ENCODE measurements at regions not wholly inside any gene's neighbourhood (a gene's known extent, or its start where the extent isn't known, plus 50 kb on each side); places are given as distances from the start of the nearest gene placed in this dataset.

DNA sequence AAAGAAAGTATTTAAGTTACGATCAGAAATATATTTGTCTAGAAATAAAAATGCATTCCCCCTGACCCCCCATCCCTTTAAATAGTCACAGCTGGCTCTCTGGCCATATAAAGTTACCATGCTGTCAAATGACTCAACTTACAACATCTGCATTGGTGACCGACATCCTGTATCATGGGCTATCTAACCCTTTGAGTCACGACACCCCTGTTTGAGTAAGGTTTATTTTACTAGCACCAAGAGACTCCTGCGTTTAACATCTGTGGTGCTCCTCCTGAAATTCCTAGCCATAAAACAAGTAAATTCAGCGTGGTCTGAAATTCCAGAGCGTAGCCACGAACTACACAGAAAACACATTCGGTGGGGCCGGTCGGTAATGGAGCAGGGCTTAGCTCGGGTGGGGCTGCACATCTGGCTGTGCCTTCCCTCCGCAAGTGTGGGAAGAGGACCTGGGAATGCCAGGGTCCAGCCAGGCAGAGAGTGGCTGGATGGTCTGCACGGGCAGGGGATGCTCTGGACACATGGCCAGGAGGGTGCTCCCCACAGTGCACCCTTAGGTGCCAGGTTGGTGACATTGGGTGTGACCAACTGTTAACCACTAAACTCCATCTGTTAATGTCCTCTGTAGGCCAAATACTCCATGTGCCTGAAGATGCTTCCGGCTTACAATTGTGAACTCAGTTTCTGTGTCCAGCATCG, 53.0 kb upstream of the CLDN14 start:
- in situ Hi-C loops (cut with HindIII; ENCODE audit: low sequenced_read_pairs): no loop called here

GRCh38 chr21:36533468-36533848, 53.5 kb upstream of the CLDN14 start:
- in situ Hi-C loops (cut with HindIII; ENCODE audit: low sequenced_read_pairs): no loop called here

- in situ Hi-C loops (cut with HindIII; ENCODE audit: low sequenced_read_pairs): no loop called here
These were observed 54.7 kb upstream of the CLDN14 start for GRCh38 chr21:36534656-36535055.

DNA sequence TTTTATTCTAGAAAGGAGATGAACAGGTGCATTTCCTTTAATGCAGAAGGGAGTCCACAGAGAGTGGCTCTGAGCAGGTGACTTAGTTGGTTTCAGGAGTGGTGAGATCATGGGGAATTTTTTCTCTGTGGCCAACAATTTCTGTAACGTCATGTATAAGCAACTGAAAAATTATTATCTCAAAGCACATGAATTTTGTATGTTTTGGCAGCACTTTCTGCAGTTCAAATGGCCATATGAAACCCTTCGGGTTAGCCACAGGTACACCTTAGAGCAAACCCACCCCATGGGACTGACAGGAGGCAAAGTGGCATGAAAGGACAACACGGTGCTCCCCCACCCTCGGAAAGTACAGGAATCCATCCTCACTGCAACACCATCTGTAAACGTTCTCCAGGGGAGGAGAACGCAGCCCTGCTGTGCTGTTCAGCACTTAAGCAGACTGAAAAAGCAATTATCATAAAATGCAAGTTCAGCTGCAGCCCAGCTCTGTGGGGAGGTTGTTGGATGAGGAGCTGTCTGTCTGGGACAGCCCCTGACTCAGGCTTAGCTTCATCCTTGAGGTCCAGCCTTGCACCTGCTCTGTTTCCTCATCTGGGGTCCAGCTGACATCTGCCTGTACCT, 55.8 kb upstream of the CLDN14 start:
- in situ Hi-C loops (cut with HindIII; ENCODE audit: low sequenced_read_pairs): no loop called here

- in situ Hi-C loops (cut with HindIII; ENCODE audit: low sequenced_read_pairs): no loop called here
These were observed 58.8 kb upstream of the CLDN14 start for GRCh38 chr21:36538761-36539160.

- in situ Hi-C loops (cut with HindIII; ENCODE audit: low sequenced_read_pairs): no loop called here
These were observed 59.7 kb upstream of the CLDN14 start for GRCh38 chr21:36539434-36540150.

- in situ Hi-C loops (cut with HindIII; ENCODE audit: low sequenced_read_pairs): no loop called here
These were observed 60.8 kb upstream of the CLDN14 start for GRCh38 chr21:36540700-36541099.

GRCh38 chr21:36541721-36542139, 61.8 kb upstream of the CLDN14 start:
- in situ Hi-C loops (cut with HindIII; ENCODE audit: low sequenced_read_pairs): no loop called here

- in situ Hi-C loops (cut with HindIII; ENCODE audit: low sequenced_read_pairs): no loop called here
These were observed 62.6 kb upstream of the CLDN14 start for GRCh38 chr21:36542312-36543101.

DNA sequence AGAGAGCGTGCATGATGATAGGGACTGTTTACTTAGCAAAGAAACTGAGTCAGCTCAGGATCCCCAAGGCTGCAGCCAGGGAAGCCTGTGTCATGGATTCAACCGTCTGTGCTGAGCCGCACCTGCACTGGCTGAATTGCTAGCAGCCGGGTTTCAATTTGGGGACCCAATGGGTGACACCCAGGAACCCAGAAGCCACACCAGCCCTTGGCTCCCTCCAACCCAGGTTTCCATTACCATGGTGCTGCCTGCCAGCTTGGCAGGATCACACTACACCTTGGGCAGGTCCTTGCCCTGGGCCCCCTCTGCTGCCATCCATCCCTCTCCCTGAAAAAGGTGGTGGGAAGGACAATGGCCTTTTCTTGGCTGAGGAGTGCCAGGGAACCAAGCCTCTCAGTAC, 64.0 kb upstream of the CLDN14 start:
- in situ Hi-C loops (cut with HindIII; ENCODE audit: low sequenced_read_pairs): no loop called here

GRCh38 chr21:36544545-36544944, 64.6 kb upstream of the CLDN14 start:
- in situ Hi-C loops (cut with HindIII; ENCODE audit: low sequenced_read_pairs): no loop called here

- in situ Hi-C loops (cut with HindIII; ENCODE audit: low sequenced_read_pairs): no loop called here
These were observed 66.0 kb upstream of the CLDN14 start for GRCh38 chr21:36545776-36546511.

DNA sequence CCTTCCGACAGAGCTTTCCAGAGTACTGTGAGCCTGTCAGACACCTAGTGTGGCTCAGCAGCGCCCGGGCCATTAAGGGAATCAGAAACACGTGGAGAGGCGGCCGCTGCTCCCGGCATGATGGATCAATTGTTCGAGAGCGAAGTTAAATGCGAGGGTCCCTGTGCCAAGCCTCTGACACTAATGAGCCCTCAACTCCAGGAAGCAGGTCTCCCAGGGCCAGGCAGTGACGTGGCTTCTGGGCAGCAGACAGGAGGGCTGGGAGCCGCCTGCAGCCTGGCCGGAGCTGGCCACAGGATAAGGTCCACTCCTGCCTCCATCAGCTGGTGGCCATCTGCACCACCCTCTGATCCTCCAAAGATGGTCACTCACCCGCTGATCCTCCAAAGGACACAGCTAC, 67.5 kb upstream of the CLDN14 start:
- in situ Hi-C loops (cut with HindIII; ENCODE audit: low sequenced_read_pairs): no loop called here

DNA sequence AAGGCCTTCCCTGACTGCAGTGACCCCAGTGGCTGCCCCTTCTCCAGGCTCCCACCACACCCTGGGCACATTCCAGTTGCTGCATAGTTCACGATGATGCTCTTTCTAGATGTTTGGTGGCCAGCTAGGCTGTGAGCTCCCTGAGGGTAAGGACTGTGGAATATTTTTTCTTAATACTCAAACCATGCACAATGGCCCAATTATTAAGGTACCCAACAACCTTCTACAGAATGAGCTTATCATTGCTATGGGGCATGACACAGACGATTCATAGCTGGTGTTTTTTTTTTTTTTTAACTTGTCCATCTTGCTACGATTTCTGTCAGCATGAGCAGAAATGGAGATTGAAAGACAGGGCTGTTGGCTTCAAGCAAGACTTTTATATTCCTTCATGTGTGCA, 68.9 kb upstream of the CLDN14 start:
- in situ Hi-C loops (cut with HindIII; ENCODE audit: low sequenced_read_pairs): no loop called here

GRCh38 chr21:36549470-36549869, 69.5 kb upstream of the CLDN14 start:
- in situ Hi-C loops (cut with HindIII; ENCODE audit: low sequenced_read_pairs): no loop called here

DNA sequence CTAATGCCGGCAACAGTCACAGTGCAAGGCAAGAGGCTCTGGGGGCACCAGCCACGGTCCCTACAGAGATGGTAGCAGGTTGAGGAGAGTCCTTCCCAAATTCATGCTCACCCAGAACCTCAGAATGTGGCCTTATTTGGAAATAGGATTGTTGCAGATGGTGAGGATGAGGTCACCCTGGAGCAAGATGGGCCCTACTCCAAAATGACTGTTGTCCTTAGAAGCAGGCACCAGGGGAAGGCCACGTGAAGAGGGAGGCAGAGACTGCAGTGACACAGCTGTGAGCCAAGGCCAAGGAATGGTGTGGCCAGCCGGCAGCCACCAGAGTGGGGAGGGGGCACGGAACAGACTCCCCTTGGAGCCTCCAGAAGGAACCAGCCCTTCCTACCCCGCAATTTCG, 70.8 kb upstream of the CLDN14 start:
- in situ Hi-C loops (cut with HindIII; ENCODE audit: low sequenced_read_pairs): no loop called here

- in situ Hi-C loops (cut with HindIII; ENCODE audit: low sequenced_read_pairs): no loop called here
These were observed 71.4 kb upstream of the CLDN14 start for GRCh38 chr21:36551321-36551720.

- in situ Hi-C loops (cut with HindIII; ENCODE audit: low sequenced_read_pairs): no loop called here
These were observed 72.0 kb upstream of the CLDN14 start for GRCh38 chr21:36551731-36552433.

DNA sequence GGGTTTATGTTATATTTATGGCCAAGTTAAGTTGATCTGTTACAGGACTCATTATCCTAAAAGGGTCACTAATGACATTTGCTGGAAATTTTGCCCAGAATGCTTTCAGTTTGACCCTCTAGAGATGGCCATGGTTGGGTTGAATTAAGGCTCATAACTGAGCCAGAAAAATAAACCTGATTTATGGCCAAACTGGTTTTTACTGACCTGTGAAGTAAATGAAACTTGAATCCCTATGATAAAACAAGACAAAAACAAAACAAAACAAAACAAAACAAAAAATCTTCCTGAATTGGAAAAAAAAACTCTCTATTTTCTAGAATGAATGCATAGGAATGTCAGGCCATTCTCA, 72.5 kb upstream of the CLDN14 start:
- in situ Hi-C loops (cut with HindIII; ENCODE audit: low sequenced_read_pairs): no loop called here

- in situ Hi-C loops (cut with HindIII; ENCODE audit: low sequenced_read_pairs): no loop called here
These were observed 73.5 kb upstream of the CLDN14 start for GRCh38 chr21:36553406-36553805.
